ENCODE measurements at regions not wholly inside any gene's neighbourhood (a gene's known extent, or its start where the extent isn't known, plus 50 kb on each side); places are given as distances from the start of the nearest gene placed in this dataset.

DNA sequence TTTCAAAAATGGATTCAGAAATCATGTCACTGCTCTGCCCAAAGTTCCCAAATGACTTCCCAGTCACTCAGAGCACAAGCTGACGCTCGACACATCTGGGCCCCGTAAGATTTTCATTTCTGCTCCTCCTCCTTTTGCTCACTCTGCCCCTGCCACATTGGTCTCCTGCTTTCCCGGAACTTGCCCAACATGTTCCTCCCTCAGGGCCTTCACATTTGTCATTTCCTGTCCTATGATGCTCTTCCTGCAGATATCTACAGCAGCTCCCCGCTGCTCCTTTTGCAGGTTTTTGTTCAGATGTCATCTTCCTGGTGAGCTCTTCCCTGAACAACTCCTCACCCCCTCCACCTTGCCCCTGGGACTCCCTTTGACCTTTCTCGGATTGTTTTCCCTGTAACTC lies 58.5 kb upstream of the IVNS1ABP start:
- H3K4me3 Mint-ChIP-seq = no peak overlapping the region
- no peak for DNase-seq
- no peaks in the 10 kb centered on the region for H3K4me1 Mint-ChIP-seq (ENCODE audit: low read depth)
- CTCF ChIA-PET = interaction anchor here (0.5 kb wide), 1 partner anchor 127 kb away, joined by 3 read pairs; no protein-coding TSS in a partner anchor
- H3K27me3 Mint-ChIP-seq (ENCODE audit: low read depth) = no peaks in the 10 kb centered on the region
- intact Hi-C loops (cut with micrococcal nuclease) = no loop called here
- no peak overlapping the region for H3K27ac Mint-ChIP-seq
- no peaks in the 10 kb centered on the region for H3K36me3 Mint-ChIP-seq (ENCODE audit: low read depth)
- peaks cover 2% of the 10 kb centered on the region for H3K9me3 Mint-ChIP-seq

DNA sequence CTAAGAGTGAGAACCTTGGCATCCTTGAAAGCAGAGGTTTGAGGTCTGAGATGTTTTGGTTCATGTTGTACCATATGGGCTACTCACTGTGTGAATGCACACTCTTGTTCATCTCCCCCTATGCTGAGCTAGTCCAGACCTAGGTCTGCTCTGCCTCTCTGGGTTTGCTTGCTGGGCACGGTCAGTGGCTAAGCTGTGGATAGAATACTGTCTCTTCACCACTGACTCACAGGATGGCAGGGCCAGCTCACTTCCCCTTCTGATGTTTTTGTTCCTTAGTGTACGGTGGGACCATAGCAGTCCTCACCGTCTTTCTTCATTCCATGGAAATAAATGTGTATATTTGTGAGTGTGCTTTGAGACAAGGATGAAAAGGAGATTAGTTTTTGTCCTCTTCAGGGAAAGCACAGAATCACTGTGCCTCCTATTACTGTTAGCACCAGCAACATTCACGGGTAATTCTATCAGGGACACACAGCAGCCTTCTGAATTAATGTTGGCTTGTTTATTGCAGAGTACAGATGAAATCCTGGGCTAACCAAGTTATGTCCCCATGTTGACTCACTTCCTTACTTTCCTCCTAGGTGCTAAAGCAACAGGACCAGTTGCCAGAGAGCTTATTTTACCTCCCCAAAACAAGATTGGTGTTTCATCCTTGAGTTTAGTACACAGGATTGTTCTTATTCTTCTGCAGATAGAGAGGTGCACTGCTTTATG lies 56.9 kb upstream of the IVNS1ABP start:
- no peaks in the 10 kb centered on the region for H3K4me1 Mint-ChIP-seq (ENCODE audit: low read depth)
- no peak overlapping the region for H3K27ac Mint-ChIP-seq
- H3K9me3 Mint-ChIP-seq = no peaks in the 10 kb centered on the region
- H3K36me3 Mint-ChIP-seq (ENCODE audit: low read depth) = no peaks in the 10 kb centered on the region
- intact Hi-C loops (cut with micrococcal nuclease) = no loop called here
- no peak for DNase-seq
- no peak overlapping the region for H3K4me3 Mint-ChIP-seq
- CTCF ChIA-PET = no interaction called here
- H3K27me3 Mint-ChIP-seq (ENCODE audit: low read depth) = no peaks in the 10 kb centered on the region

DNA sequence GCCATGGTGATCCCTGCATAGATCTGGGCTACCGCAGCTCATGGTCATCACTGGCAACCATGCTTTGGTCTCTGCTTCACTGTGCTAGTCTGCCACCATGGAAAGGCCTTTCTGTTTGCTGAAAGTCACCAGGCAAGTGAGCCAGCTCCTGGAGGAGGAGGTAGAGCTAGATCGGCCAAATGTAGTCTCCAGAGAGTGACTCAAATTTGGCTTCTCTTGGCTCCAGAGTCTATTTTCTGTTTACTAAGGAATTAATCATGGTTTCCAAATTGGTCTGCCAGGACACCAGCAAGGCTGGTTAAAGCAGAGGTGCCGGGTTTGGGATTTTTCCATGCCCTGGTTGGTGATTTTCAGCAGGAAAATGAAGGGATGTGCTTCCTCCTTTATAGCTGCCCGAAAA lies 52.7 kb upstream of the IVNS1ABP start:
- Mint-ChIP-seq H3K4me1 (ENCODE audit: low read depth) (no peaks in the 10 kb centered on the region), H3K27ac (no peak overlapping the region), H3K36me3 (ENCODE audit: low read depth) (no peaks in the 10 kb centered on the region), H3K27me3 (ENCODE audit: low read depth) (no peaks in the 10 kb centered on the region), H3K9me3 (no peaks in the 10 kb centered on the region), H3K4me3 (no peak overlapping the region)
- intact Hi-C loops (cut with micrococcal nuclease) = no loop called here
- no peak for DNase-seq
- CTCF ChIA-PET = no interaction called here

DNA sequence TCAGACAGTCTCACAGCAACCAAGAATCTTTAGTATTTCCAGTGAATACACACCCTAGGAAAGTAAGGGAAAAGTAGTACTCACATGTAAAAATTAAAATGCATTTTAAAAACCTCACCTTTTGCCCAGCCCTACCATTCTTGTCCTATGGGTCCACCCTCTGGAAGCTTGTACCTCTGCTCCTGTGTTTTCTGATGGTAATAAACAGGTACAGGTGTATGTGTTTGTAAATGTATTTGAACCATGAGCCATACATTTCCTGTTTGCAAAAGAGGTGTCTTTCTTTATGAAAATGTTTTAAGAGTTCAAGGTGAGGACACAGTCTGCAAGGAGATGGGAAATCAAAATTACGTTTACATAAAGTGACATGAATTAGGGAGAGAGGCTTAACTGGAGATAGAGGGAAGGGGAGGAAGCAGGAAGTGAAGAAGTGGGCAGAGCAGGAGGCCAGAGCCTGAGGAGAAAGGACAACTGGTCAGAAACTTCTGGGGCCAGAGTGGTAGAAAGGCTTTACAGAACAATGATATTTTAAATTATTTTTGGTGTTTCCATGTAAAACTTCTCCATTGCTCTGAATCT lies 52.0 kb upstream of the IVNS1ABP start:
- CTCF ChIA-PET = no interaction called here
- Mint-ChIP-seq H3K4me3 (no peak overlapping the region), H3K36me3 (ENCODE audit: low read depth) (no peaks in the 10 kb centered on the region), H3K4me1 (ENCODE audit: low read depth) (no peaks in the 10 kb centered on the region), H3K27ac (no peak overlapping the region), H3K9me3 (no peaks in the 10 kb centered on the region), H3K27me3 (ENCODE audit: low read depth) (no peaks in the 10 kb centered on the region)
- DNase-seq = no peak
- intact Hi-C loops (cut with micrococcal nuclease) = no loop called here

DNA sequence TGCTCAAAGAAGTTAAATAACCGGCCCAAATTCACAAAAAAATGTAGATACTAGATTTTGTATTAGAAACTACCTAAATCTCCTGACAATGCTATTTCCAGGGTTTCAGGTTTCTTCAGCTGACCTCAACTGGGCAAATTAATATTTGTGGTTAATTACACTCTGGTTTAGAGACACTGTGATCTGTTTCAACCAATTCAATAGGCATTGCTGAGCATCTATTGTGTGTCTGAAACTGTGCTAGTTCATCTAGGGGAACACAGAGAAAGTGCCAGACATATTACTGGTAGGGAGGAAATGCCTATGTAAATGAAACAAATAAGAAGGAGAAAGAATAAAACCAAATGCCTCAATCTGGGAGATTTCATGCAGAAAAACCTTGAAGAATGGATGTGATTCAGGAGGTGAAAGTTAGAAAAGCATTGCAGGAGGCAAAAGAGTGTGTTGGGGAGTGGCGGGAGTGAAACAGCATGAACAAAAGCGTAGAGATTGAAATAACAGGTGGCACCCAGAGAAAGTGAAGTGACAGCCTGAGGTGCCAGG lies 51.3 kb upstream of the IVNS1ABP start:
- Mint-ChIP-seq H3K4me1 (ENCODE audit: low read depth) (no peaks in the 10 kb centered on the region), H3K27me3 (ENCODE audit: low read depth) (no peaks in the 10 kb centered on the region), H3K27ac (no peak overlapping the region), H3K4me3 (no peak overlapping the region), H3K9me3 (no peaks in the 10 kb centered on the region), H3K36me3 (ENCODE audit: low read depth) (no peaks in the 10 kb centered on the region)
- intact Hi-C loops (cut with micrococcal nuclease) = no loop called here
- DNase-seq = no peak
- CTCF ChIA-PET = no interaction called here

DNA sequence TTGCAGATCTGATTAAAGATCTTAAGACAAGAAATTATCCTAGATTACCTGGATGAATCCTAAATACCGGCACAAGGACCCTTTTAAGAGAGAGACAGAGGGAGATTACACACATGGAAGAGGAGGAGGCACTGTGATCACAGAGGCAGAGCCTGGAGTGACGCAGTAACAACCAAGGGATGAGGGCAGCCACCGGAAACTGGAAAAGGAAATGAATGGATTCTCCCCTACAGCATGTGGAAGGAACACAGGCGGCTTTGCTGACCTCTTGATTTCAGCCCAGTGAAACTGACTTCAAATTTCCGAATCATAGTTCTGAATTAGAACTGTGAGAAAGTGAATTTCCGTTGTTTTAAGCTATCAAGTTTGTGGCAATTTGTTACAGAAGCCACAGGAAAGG lies 50.2 kb upstream of the IVNS1ABP start:
- no peaks in the 10 kb centered on the region for H3K36me3 Mint-ChIP-seq (ENCODE audit: low read depth)
- peaks cover 3% of the 10 kb centered on the region for H3K9me3 Mint-ChIP-seq
- no peaks in the 10 kb centered on the region for H3K4me1 Mint-ChIP-seq (ENCODE audit: low read depth)
- no peak overlapping the region for H3K27ac Mint-ChIP-seq
- no peaks in the 10 kb centered on the region for H3K27me3 Mint-ChIP-seq (ENCODE audit: low read depth)
- H3K4me3 Mint-ChIP-seq = no peak overlapping the region
- no peak for DNase-seq
- CTCF ChIA-PET = no interaction called here
- intact Hi-C loops (cut with micrococcal nuclease) = no loop called here
